Body of pancreas (tissue), 4 donors: ENCODE measurements at regions not wholly inside any gene's neighbourhood (a gene's known extent, or its start where the extent isn't known, plus 50 kb on each side); places are given as distances from the start of the nearest gene placed in this dataset.

Source experiments
- ATAC-seq: fragments of 150-250 bp; one replicate; pipeline ENCODE4 v1.9.1; 2016
- DNase-seq, 4 donors: peaks; one replicate each; pipeline ENCODE4 v3.0.0-alpha.2; 2019
- H3K27ac ChIP-seq, 4 donors: fragments of 200-600 bp; sonication (generic); 1 replicate in 3 of 4; 2 replicates in 1 of 4; pipeline versions ENCODE4 v1.5.1 to v1.6.1; 2016 to 2019; ENCODE audit warnings: mild to moderate bottlenecking in 1 of 4, mixed read lengths in 1 of 4, moderate library complexity in 1 of 4
- H3K27me3 ChIP-seq, 2 donors: fragments of 200-600 bp; sonication (generic); one replicate each; pipeline ENCODE4 v1.6.0; 2016; ENCODE audit warnings: mild to moderate bottlenecking in 1 of 2
- H3K36me3 ChIP-seq, 2 donors: fragments of 200-600 bp; sonication (generic); replicated peaks in 1 of 2; 2 replicates each; pipeline ENCODE4 v1.5.1; 2016; ENCODE audit warnings: low read depth in 2 of 2; ENCODE audit not compliant: insufficient read depth in 1 of 2
- H3K4me1 ChIP-seq: fragments of 200-600 bp; sonication (generic); one replicate; pipeline ENCODE4 v1.6.0; 2016
- H3K4me3 ChIP-seq, 2 donors: fragments of 200-600 bp; sonication (generic); 1 replicate in 1 of 2; 2 replicates in 1 of 2; pipeline ENCODE4 v1.5.1; 2016 to 2019
- H3K9me3 ChIP-seq, 3 donors: fragments of 200-600 bp; sonication (generic); 1 replicate in 2 of 3; 2 replicates in 1 of 3; pipeline ENCODE4 v1.5.1; 2016
- CTCF ChIP-seq, 7 experiments: fragments of 450-650 bp in 4 of 7; fragments of 200-600 bp in 3 of 7; sonication (generic) in 3 of 7; IDR thresholded peaks; one replicate each; pipeline ENCODE4 v1.5.1; 2016 to 2019; ENCODE audit warnings: antibody characterized with exemption in 7 of 7
- POLR2A ChIP-seq, 3 donors: fragments of 450-650 bp; IDR thresholded peaks; one replicate each; pipeline ENCODE4 v1.6.1; 2016; ENCODE audit warnings: antibody characterized with exemption in 3 of 3, mild to moderate bottlenecking in 2 of 3
- WGBS, 2 donors: methylation state at CpG; one replicate each; pipeline ENCODE4 v1.1.5; 2017; 5-methylcytosine and 5-hydroxymethylcytosine counted together
- intact Hi-C: fragments of 100-400 bp; cut with DNase I; formaldehyde crosslinking; loops from one replicate; pipeline ENCODE4 v1.15.1; 2023

GRCh38 chrX:2600564-2600963 is 90.5 kb upstream of the CD99 start:
- no peak for ATAC-seq
- 86 to 93% methylated on average over 4 to 6 of the region's 6 CpGs for WGBS, 2 donors

DNA sequence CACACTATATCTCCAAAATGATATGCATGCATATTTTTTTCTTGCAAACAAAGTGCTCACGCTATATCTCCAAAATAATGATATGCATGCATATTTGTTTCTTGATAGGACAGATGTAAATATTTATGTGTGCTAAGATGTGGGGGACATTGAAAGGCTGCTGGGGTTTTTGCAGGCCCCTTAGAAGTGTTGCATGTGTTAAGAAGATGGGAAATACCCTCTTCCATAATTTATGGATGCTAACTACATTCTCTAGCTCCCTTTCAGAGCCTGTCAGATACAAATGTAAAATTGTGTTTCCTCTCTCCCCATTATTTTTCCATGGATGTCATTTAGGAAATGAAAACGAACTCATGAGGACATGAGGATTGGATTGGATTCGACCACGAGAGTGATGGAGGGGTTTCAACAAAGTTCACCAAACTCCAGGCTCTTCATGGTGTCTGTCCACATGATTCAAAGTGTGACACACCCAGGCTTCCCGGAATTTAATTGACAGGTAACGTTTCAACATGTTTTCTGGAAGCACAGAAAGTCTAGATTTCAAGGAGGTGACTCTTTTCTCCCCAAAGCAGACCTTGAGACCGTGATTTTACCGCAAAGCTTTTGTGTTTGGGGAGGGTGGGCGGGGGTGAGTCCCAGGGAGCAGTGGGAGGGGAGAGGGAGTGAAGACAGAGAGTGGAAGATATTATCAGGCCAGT is 94.4 kb upstream of the CD99 start:
- 73 to 77% methylated on average over 9 of the region's 9 CpGs for WGBS, 2 donors
- Histone ChIP-seq H3K36me3 (no peaks in the 10 kb centered on the region), H3K27ac (no peak overlapping the region), H3K27me3 (no peaks in the 10 kb centered on the region), H3K4me1 (peaks cover 3% of the 10 kb centered on the region), H3K4me3 (no peak overlapping the region), H3K9me3 (no peaks in the 10 kb centered on the region)
- DNase-seq (no peak), ATAC-seq (no peak)
- no peak for TF ChIP-seq CTCF (IDR thresholded peaks at IDR 0.05)
- no peak for TF ChIP-seq POLR2A (IDR thresholded peaks at IDR 0.05)
- intact Hi-C loops = loop anchor here (10.0 kb wide), 1 partner anchor 942 kb away; no protein-coding TSS in a partner anchor

More at GRCh38 chrX:2600564-2600963, 90.5 kb upstream of the CD99 start:
- no peak overlapping the region for H3K27ac ChIP-seq
- H3K36me3 ChIP-seq = no peaks in the 10 kb centered on the region
- no peak overlapping the region for H3K4me3 ChIP-seq
- no peaks in the 10 kb centered on the region for H3K27me3 ChIP-seq
- H3K4me1 ChIP-seq = no peaks in the 10 kb centered on the region
- TF ChIP-seq CTCF (IDR thresholded peaks at IDR 0.05) (no peak), POLR2A (IDR thresholded peaks at IDR 0.05) (no peak)
- intact Hi-C loops = no loop called here
- no peaks in the 10 kb centered on the region for H3K9me3 ChIP-seq
- DNase-seq = no peak

- H3K36me3 ChIP-seq = no peaks in the 10 kb centered on the region
- H3K27me3 ChIP-seq = no peaks in the 10 kb centered on the region
- 94 to 96% methylated on average over 4 of the region's 4 CpGs for WGBS, 2 donors
Measured at GRCh38 chrX:2596045-2596444, 95.0 kb upstream of the CD99 start.

GRCh38 chrX:2595258-2595657 is 94.5 kb upstream of the DHRSX start:
- DNase-seq (no peak), ATAC-seq (no peak)
- Histone ChIP-seq H3K9me3 (no peaks in the 10 kb centered on the region), H3K4me3 (no peak overlapping the region), H3K4me1 (peaks cover 3% of the 10 kb centered on the region), H3K36me3 (no peaks in the 10 kb centered on the region), H3K27me3 (no peaks in the 10 kb centered on the region), H3K27ac (no peak overlapping the region)
- WGBS, 2 donors = 65 to 88% methylated on average over 5 of the region's 5 CpGs
- intact Hi-C loops = loop anchor here (10.0 kb wide), 1 partner anchor 940 kb away; no protein-coding TSS in a partner anchor
- TF ChIP-seq POLR2A (IDR thresholded peaks at IDR 0.05) = no peak
- no peak for TF ChIP-seq CTCF (IDR thresholded peaks at IDR 0.05)

More at GRCh38 chrX:2596045-2596444, 95.0 kb upstream of the CD99 start:
- intact Hi-C loops = loop anchor here (10.0 kb wide), 1 partner anchor 941 kb away; no protein-coding TSS in a partner anchor
- H3K27ac ChIP-seq = no peak overlapping the region
- DNase-seq (no peak), ATAC-seq (no peak)
- peaks cover 3% of the 10 kb centered on the region for H3K4me1 ChIP-seq
- TF ChIP-seq CTCF (IDR thresholded peaks at IDR 0.05) (no peak), POLR2A (IDR thresholded peaks at IDR 0.05) (no peak)
- no peaks in the 10 kb centered on the region for H3K9me3 ChIP-seq
- H3K4me3 ChIP-seq = no peak overlapping the region

DNA sequence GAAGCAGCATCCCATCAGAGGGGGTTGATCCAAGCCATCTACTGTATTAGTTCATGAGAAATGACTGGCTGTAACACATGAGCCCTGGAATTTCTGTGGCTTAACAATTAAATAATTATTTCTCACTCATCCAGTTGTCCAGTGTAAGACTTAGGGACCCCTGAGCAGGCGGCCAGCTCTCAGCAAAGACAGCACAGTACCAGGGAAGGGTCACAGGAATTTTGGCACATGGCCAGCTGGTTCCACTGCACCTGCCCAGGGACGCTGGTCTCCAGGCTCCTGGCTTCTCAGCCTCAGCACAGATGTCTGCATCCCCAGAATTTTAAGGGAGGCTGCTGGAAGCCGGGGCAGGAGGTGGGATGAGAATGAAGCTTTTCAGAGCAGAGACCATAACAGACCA is 93.7 kb upstream of the DHRSX start:
- WGBS, 2 donors = 50% methylated on average over 2 to 3 of the region's 3 CpGs
- TF ChIP-seq CTCF (IDR thresholded peaks at IDR 0.05) (no peak), POLR2A (IDR thresholded peaks at IDR 0.05) (no peak)
- H3K36me3 ChIP-seq = no peaks in the 10 kb centered on the region
- H3K4me1 ChIP-seq = peaks cover 3% of the 10 kb centered on the region
- no peak overlapping the region for H3K27ac ChIP-seq
- no peak for ATAC-seq
- H3K4me3 ChIP-seq = no peak overlapping the region
- H3K27me3 ChIP-seq = no peaks in the 10 kb centered on the region
- H3K9me3 ChIP-seq = no peaks in the 10 kb centered on the region
- peak in 1 of 4 donors; percentile 16 for DNase-seq
- intact Hi-C loops = loop anchor here (10.0 kb wide), 1 partner anchor 940 kb away; no protein-coding TSS in a partner anchor
